GM18907 (cell line): ENCODE measurements at regions not wholly inside any gene's neighbourhood (a gene's known extent, or its start where the extent isn't known, plus 50 kb on each side); places are given as distances from the start of the nearest gene placed in this dataset.

Experiments used
- ATAC-seq: cut with Tn5 transposase; IDR thresholded peaks from one replicate; pipeline ENCODE4 v1.9.1; 2021; ENCODE audit warnings: mild to moderate bottlenecking, moderate library complexity; ENCODE audit not compliant: unreplicated experiment

DNA sequence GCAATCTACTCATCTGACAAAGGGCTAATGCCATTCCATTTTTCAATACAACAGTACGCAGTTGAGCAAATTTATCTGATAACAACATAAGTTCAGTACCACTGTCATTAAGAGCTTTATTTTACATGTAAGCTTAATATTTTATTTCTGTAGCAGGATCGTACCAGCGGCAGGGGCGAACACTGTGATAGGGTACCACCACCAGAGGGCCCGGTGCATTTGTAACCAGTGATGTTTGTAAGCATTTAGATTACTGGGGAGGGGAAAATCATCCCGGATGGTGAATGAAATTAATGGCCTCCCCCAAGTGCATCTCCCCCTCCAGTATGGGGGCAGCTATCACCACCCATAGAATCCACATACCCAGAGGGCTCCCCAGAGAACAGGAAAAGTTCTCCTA lies 179.0 kb downstream of the ADGRA3 start:
- no peak for ATAC-seq

DNA sequence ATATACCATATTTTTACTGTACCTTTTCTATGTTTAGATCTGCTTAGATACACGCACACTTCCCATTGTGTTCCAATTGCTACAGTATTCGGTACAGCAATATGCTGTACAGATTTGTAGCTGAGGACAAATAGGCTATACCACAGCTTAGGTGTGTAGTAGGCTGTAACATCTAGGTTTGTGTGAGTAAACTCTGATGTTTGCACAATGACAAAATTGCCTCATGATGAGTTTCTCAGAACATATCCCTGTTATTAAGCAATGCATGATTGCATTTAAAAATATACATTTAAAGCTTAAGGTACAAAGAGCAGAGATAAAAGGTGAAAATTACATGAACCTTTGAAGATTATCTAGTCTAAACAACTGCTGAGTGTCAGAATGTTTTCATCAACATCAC lies 181.7 kb downstream of the ADGRA3 start:
- no peak for ATAC-seq

GRCh38 chr4:22324422-22324821 lies 191.4 kb downstream of the ADGRA3 start:
- no peak for ATAC-seq

DNA sequence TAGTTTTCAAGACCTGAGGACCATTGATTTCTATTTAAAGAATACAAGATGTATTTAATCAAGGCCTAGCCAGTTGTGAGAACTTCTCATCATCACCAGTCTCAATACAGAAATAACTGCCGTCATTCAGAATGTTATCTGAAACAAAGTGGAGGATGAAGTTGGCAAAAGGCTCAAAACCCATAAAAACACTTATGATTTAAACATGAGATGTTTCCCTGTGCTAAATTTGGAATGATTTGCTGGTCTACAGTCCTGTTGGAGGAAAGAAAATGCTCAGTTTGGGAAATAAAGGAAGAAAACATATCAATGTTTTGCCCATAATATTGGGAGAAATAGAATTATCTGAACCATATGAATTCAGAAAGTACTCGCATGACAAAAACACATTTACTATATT lies 192.2 kb downstream of the ADGRA3 start:
- ATAC-seq: no peak

DNA sequence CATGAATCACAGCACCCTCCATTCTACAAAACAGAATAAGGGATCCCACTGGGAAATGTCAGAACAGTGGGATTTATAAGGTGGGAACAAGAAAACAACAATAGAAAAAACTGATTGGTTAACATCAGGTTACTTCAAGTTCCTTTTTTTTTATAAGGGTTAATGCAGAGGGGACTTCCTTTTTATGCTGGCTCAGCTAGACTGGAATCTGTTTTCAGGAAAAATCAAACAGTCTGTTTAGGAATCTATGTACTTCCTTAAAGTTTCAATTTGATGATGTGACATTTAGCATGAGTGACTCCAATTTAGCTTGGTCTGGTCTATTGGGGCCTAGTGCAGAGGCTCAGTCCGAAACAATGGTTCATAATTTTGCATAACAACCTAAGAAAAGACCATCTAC lies 192.9 kb downstream of the ADGRA3 start:
- no peak for ATAC-seq

DNA sequence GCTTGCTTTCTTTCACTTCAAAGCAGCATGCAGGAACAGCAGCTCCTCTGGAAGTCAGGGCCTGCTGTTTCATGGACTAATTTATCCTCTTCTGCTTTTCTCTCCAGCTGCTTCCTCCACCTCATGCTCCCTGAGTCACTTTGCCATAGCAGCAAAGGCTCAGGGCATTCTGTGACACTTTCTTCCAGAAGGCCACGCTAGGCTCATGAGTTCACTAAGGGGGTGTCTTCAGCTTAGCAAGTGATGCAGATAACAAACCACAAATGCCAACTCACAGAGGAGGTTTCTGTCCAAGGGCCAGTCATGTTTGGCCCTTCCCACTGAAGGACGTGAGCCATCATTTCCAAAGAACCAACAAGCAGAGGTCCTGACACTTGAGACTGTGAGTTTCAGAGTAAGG lies 200.2 kb downstream of the ADGRA3 start:
- no peak for ATAC-seq

- ATAC-seq: no peak
Observed at GRCh38 chr4:22313976-22314375, 201.9 kb downstream of the ADGRA3 start.

DNA sequence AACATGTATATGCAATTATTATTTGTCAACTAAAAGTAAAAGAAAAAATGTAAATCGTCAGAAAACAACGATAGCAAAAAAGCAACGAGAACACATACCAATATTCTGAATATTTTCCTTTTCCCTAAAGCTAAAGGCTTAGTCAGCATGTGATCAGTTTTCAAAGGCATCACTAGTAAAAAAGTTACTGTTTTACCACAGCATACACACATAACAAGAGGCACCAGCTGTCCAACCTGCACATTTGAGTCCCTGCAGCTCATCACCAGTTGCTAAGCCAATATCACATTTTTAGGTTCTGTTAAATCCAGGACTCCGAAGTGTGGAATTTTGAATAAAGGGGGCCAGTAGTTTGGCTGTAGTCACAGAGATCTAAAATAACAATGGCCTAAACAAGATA lies 203.8 kb downstream of the ADGRA3 start:
- no peak for ATAC-seq

DNA sequence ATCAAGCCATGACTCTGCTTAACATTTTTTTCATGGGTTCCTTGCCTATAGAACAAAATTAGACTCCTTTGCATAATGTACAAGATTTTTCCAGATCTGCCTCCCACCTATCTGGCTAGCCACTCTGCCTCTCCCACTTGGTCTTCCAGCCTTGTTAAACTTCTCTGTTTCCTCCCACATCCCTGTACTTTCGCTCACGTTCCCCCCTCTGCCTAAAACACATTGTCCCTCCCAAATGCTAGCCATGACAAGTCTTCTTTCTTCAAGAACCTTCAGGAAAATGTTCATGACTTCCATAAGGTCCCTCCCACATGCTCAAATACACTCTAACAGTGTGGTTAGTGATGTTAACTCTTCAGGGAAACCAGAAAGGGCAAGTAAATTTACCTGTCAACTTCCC lies 214.6 kb downstream of the ADGRA3 start:
- ATAC-seq: no peak

GRCh38 chr4:22299678-22300077 lies 216.2 kb downstream of the ADGRA3 start:
- ATAC-seq: no peak

GRCh38 chr4:22287631-22288030 lies 228.2 kb downstream of the ADGRA3 start:
- no peak for ATAC-seq

DNA sequence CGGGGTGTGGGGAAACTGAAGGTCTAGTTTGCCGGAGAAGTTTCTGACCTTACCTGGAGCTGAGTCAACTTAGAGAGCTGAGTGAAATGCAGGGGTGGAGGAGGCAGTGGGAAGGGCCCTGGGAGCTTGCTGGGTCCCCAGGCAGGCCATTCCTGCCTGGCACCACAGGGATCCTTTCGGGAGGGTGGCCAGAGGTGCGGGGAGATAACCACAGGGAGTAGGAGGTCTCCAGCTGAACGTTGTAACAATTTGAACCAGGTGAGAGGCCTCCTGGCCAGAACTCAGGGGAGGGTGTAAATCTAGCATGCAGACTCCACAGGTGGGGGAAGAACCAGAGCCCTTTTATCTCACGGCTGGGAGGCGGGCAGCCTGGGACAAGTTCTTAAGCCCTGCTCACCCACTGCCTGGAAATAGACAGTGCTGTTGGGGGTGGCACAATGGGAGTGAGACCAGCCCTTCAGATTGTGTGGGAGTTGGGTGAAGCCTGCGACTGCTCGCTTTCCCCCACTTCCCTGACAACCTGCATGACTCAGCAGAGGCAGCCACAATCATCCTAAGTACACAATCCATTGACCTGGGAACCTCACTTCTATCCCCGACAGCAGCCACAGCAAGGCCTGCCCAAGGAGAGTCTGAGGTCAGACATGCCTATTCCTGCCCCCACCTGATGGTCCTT lies 247.4 kb downstream of the ADGRA3 start:
- no peak for ATAC-seq

- no peak for ATAC-seq
Observed at GRCh38 chr4:22264261-22264660, 251.6 kb downstream of the ADGRA3 start.

- no peak for ATAC-seq
Observed at GRCh38 chr4:22253431-22253830, 262.4 kb downstream of the ADGRA3 start.

- no peak for ATAC-seq
Observed at GRCh38 chr4:22246847-22247246, 269.0 kb downstream of the ADGRA3 start.

GRCh38 chr4:22245294-22245693 lies 270.6 kb downstream of the ADGRA3 start:
- ATAC-seq: no peak

DNA sequence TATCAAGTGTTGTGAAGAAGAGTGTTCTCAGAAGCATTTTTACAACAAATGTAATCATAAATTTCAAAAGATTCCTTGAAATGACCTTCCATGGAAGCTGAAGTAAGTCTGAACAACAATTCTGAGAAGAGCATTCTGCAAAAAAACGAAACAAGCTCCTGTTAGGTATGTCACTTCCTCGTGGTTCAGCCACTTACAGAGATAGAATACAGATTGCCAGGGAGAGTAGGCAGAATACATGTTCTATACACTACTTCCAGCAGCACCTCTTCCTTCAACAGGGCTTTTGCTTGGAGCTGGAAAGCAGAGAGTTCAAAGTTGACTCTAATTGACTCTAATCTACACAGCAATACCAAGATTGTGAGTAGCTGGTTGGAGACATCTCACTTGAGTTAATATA lies 274.5 kb downstream of the ADGRA3 start:
- no peak for ATAC-seq

DNA sequence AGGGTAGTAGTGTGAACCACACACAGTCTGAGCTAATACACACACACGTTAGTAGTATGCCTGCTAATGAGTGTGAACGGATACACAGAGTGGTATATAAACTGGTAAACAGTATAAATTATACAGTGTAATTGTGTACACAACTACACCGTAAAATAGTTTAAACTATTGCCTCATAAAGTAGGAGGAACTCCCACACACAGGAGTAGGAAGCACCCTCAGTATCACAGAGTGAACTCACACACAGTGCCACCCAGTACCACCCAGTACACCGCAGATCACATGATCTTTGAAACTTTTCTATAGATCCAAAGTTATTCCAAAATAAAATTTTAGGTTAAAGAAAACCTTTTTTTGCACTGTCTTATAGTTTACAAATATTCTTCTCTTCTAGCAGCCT lies 275.1 kb downstream of the ADGRA3 start:
- no peak for ATAC-seq

DNA sequence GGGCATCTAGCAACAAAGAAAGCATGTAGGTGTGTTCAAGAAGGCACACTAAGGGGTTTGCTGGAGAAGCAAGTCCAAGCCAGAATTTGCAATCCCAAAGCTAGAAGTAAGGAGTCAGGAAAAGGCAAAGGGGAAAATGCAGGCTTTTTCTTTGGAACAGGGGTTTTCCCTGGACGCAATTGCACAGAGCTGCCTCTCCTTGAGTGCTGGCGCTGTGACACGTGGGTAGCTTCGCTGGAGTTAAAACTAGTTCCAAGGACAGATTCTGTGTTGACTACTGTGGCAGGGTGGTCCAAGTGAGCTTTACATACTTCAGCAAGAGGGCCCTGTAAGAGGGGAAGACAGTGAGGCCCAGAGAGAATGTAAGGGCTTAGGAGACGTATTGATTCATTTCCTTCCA lies 277.1 kb downstream of the ADGRA3 start:
- ATAC-seq: no peak

- no peak for ATAC-seq
Observed at GRCh38 chr4:22237846-22238494, 277.9 kb downstream of the ADGRA3 start.

DNA sequence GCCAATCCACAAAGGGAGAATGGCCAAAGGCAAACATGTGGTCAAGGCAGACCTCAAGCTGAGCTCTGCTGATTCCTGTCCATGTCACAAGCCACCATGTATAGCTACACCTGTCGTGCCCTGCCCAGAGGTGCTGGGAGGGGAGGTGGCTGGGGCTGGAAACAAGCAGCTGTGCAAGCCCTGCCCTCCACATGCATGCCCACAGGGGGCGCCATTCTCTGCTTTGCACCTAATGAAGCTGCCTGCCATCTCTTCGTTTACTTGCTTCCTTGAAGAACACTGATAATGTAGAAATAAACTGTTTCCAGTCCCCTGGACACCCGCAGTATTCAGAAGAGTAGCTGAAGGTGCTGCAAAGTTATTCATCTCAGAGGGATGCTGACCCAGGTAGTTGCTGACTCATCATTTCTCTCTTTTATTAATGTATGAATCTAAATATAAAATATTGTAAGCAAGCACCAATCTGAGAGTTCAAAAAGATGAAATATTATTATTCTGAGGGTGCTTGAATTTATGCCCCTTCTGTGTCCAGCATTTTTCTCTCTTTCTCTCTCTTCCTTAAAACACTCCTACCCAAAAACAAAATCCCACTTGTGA lies 278.6 kb downstream of the ADGRA3 start:
- no peak for ATAC-seq

DNA sequence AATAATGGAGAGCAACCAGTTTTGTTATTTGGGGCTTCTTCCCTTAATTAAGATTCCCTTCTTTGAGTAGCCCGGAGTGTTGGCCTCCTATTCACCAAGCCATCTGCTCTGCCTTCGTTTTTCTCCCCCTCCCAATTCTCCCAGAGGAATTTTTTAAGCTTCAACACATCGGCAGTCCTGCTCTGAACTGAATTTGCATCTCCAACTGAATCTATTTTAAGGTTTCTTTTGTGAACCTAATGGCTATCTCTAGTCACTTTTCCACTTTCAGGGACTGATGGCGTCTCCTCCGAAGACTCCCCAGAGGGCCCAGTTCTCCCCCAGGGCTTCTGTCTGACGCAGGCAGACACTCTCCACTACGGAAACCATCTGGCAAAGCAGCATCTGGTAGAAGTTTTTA lies 280.2 kb downstream of the ADGRA3 start:
- ATAC-seq: no peak

GRCh38 chr4:22233230-22233629 lies 282.6 kb downstream of the ADGRA3 start:
- no peak for ATAC-seq
